OCI-LY3 (cell line): ENCODE measurements at regions not wholly inside any gene's neighbourhood (a gene's known extent, or its start where the extent isn't known, plus 50 kb on each side); places are given as distances from the start of the nearest gene placed in this dataset.

Experiments
- H2AFZ ChIP-seq: fragments of 200-600, 300-600 bp; shearing (Covaris generic); 2 replicates; pipeline ENCODE4 v1.6.0; 2014; ENCODE audit warnings: antibody characterized with exemption, low read depth, low read length
- H3K27ac ChIP-seq: fragments of 200-600, 300-600 bp; sonication (generic); 2 replicates; pipeline ENCODE4 v1.5.1; 2014; ENCODE audit warnings: mild to moderate bottlenecking, low read length, moderate library complexity, mixed read lengths
- H3K27me3 ChIP-seq: fragments of 200-600, 300-600 bp; sonication (generic); 2 replicates; pipeline ENCODE4 v1.6.1; 2014; ENCODE audit warnings: low read depth, low read length, mixed read lengths
- H3K36me3 ChIP-seq: fragments of 200-600, 300-600 bp; sonication (generic); replicated peaks from 2 replicates; pipeline ENCODE3; 2014; ENCODE audit warnings: low read depth, low read length, mixed read lengths
- H3K4me1 ChIP-seq: fragments of 300-600, 200-600 bp; sonication (generic); 2 replicates; pipeline ENCODE4 v1.6.1; 2014; ENCODE audit warnings: low read length, mixed read lengths
- H3K4me2 ChIP-seq: fragments of 200-600, 300-600 bp; sonication (generic); 2 replicates; pipeline ENCODE4 v1.6.1; 2014; ENCODE audit warnings: low read length, mixed read lengths
- H3K4me3 ChIP-seq: fragments of 300-600, 200-600 bp; sonication (generic); 2 replicates; pipeline ENCODE4 v1.5.1; 2014; ENCODE audit warnings: antibody characterized with exemption, mild to moderate bottlenecking, low read length, moderate library complexity
- H3K79me2 ChIP-seq: fragments of 300-600, 200-600 bp; shearing (Covaris generic); 2 replicates; pipeline ENCODE4 v1.6.1; 2014; ENCODE audit warnings: mild to moderate bottlenecking, low read length, mixed read lengths
- H3K9ac ChIP-seq: fragments of 300-600, 200-600 bp; shearing (Covaris generic); 2 replicates; pipeline ENCODE4 v1.6.0; 2014; ENCODE audit warnings: mild to moderate bottlenecking, low read length, moderate library complexity
- H3K9me3 ChIP-seq: fragments of 200-600, 300-600 bp; shearing (Covaris generic); 2 replicates; pipeline ENCODE4 v1.6.1; 2014; ENCODE audit warnings: low read length, mixed read lengths; ENCODE audit not compliant: insufficient read depth
- H4K20me1 ChIP-seq: fragments of 200-600, 300-600 bp; sonication (generic); 2 replicates; pipeline ENCODE4 v1.6.1; 2016; ENCODE audit warnings: low read length, mixed read lengths; ENCODE audit not compliant: insufficient read depth
- CTCF ChIP-seq: fragments of 200-600, 300-600 bp; sonication (generic); IDR thresholded peaks from 2 replicates; pipeline ENCODE4 v1.5.1; 2014; ENCODE audit warnings: antibody characterized with exemption, low read length, low read depth
- EZH2phosphoT487 ChIP-seq: fragments of 200-600 bp; shearing (Covaris generic); IDR thresholded peaks from 2 replicates; pipeline ENCODE4 v1.6.1; 2018; ENCODE audit warnings: antibody characterized with exemption, mixed run types, low read depth

GRCh38 chr12:5364036-5364770, 67.7 kb upstream of the NTF3 start:
- Histone ChIP-seq H3K27me3 (no peaks in the 10 kb centered on the region), H3K27ac (no peak overlapping the region), H4K20me1 (no peaks in the 10 kb centered on the region)

DNA sequence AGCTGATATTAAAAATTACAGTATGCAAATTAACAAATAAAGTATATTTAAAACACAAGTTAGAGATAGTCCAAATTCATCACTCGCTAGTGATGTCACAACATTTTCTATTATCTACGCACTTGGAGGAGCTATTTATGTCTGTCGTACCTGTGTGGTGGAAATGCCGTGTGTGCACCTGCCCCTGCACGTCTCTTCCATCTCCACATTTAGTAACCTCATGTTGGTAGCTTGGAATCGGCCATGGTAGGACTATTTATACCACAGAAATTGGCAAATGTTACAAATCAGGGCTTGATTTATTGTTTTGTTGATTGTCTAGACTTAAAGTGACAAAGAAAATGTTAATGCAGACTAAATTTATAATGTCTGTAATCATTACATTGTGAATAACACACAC, 62.6 kb upstream of the NTF3 start:
- H3K27ac ChIP-seq, result no peak overlapping the region
- H4K20me1 ChIP-seq, result no peaks in the 10 kb centered on the region
- H3K9me3 ChIP-seq, result no peaks in the 10 kb centered on the region
- H3K36me3 ChIP-seq, result no peaks in the 10 kb centered on the region
- H2AFZ ChIP-seq, result no peak overlapping the region
- H3K27me3 ChIP-seq, result peaks cover 7% of the 10 kb centered on the region; the same call in 1 of the 2 replicates
- H3K4me1 ChIP-seq, result no peaks in the 10 kb centered on the region
- no peak overlapping the region for H3K4me2 ChIP-seq
- no peaks in the 10 kb centered on the region for H3K79me2 ChIP-seq
- no peak overlapping the region for H3K4me3 ChIP-seq
- H3K9ac ChIP-seq, result no peak overlapping the region
- TF ChIP-seq EZH2phosphoT487 (no peak), CTCF (no peak)

More at GRCh38 chr12:5364036-5364770, 67.7 kb upstream of the NTF3 start:
- Histone ChIP-seq H3K9me3 (no peaks in the 10 kb centered on the region), H3K36me3 (no peaks in the 10 kb centered on the region), H3K9ac (no peak overlapping the region), H3K4me1 (no peaks in the 10 kb centered on the region), H3K4me3 (no peak overlapping the region), H2AFZ (no peak overlapping the region), H3K79me2 (no peaks in the 10 kb centered on the region), H3K4me2 (no peak overlapping the region)
- TF ChIP-seq CTCF (no peak), EZH2phosphoT487 (no peak)

GRCh38 chr12:5371631-5372030, 60.3 kb upstream of the NTF3 start:
- TF ChIP-seq EZH2phosphoT487 (no peak), CTCF (no peak)
- H3K27me3 ChIP-seq, result peaks cover 7% of the 10 kb centered on the region; the same call in 1 of the 2 replicates
- no peak overlapping the region for H3K9ac ChIP-seq
- no peaks in the 10 kb centered on the region for H3K9me3 ChIP-seq
- H2AFZ ChIP-seq, result no peak overlapping the region
- no peak overlapping the region for H3K4me2 ChIP-seq
- no peaks in the 10 kb centered on the region for H4K20me1 ChIP-seq
- H3K79me2 ChIP-seq, result no peaks in the 10 kb centered on the region
- no peak overlapping the region for H3K27ac ChIP-seq
- H3K36me3 ChIP-seq, result no peaks in the 10 kb centered on the region
- H3K4me1 ChIP-seq, result no peaks in the 10 kb centered on the region
- H3K4me3 ChIP-seq, result no peak overlapping the region

DNA sequence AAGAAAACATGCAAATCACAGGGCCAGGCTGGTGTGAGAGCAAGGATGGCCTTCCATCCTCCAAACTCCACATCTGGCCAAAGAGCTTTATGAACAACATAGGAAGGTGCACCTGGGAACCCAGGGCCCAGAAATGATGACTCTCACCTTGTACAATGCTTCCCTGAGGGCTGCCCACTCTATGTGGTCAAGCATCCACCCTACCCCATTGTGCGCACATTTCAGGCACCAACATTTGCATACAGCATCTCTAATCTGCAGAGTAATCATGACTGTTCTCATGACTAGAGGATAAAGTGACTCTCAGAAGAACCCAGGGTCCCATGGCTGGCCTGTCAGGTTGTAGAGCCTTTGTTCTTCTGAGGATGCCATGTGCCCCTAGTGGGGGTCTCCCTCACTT, 57.2 kb upstream of the NTF3 start:
- no peak overlapping the region for H2AFZ ChIP-seq
- no peaks in the 10 kb centered on the region for H3K4me1 ChIP-seq

More for the DNA sequence above, 57.2 kb upstream of the NTF3 start:
- TF ChIP-seq EZH2phosphoT487 (no peak), CTCF (no peak)
- no peak overlapping the region for H3K27ac ChIP-seq
- no peaks in the 10 kb centered on the region for H4K20me1 ChIP-seq
- H3K9ac ChIP-seq, result no peak overlapping the region
- no peaks in the 10 kb centered on the region for H3K9me3 ChIP-seq
- H3K4me2 ChIP-seq, result no peak overlapping the region
- no peaks in the 10 kb centered on the region for H3K79me2 ChIP-seq
- H3K4me3 ChIP-seq, result no peak overlapping the region
- no peaks in the 10 kb centered on the region for H3K36me3 ChIP-seq
- peaks cover 6% of the 10 kb centered on the region; the same call in 1 of the 2 replicates for H3K27me3 ChIP-seq
